ENCODE measurements at regions not wholly inside any gene's neighbourhood (a gene's known extent, or its start where the extent isn't known, plus 50 kb on each side); places are given as distances from the start of the nearest gene placed in this dataset.

- TF ChIP-seq ZBTB7A (IDR thresholded peaks at IDR 0.05; ENCODE audit: low read depth) (no peak), FOXM1 (IDR thresholded peaks at IDR 0.05; ENCODE audit: borderline replicate concordance, low read depth) (no peak), CEBPB (IDR thresholded peaks at IDR 0.05) (no peak), YY1 (IDR thresholded peaks at IDR 0.05; ENCODE audit: low read depth) (no peak), TEAD4 (IDR thresholded peaks at IDR 0.05) (no peak), EP300 (IDR thresholded peaks at IDR 0.05; ENCODE audit: borderline replicate concordance) (no peak), RAD21 (IDR thresholded peaks at IDR 0.05; ENCODE audit: low read depth) (no peak), NFIC (IDR thresholded peaks at IDR 0.05) (no peak), EGR1 (IDR thresholded peaks at IDR 0.05) (no peak), TCF12 (IDR thresholded peaks at IDR 0.05; ENCODE audit: low read depth) (no peak), CREB1 (IDR thresholded peaks at IDR 0.05; ENCODE audit: low read depth) (no peak), REST (IDR thresholded peaks at IDR 0.05; ENCODE audit: low read depth) (no peak), TAF1 (IDR thresholded peaks at IDR 0.05; ENCODE audit: low read depth) (no peak)
- TF ChIP-seq, protein P1, sequence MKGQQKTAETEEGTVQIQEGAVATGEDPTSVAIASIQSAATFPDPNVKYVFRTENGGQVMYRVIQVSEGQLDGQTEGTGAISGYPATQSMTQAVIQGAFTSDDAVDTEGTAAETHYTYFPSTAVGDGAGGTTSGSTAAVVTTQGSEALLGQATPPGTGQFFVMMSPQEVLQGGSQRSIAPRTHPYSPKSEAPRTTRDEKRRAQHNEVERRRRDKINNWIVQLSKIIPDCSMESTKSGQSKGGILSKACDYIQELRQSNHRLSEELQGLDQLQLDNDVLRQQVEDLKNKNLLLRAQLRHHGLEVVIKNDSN (IDR thresholded peaks at IDR 0.05): no peak
- TF ChIP-seq, protein P2, sequence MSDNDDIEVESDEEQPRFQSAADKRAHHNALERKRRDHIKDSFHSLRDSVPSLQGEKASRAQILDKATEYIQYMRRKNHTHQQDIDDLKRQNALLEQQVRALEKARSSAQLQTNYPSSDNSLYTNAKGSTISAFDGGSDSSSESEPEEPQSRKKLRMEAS (IDR thresholded peaks at IDR 0.05): no peak
Measured at GRCh38 chr1:232191560-232191959, 438.4 kb downstream of the SIPA1L2 start.

GRCh38 chr1:232188318-232188717 is 441.6 kb downstream of the SIPA1L2 start:
- no peak for TF ChIP-seq EGR1 (IDR thresholded peaks at IDR 0.05)
- TF ChIP-seq, protein P2 (IDR thresholded peaks at IDR 0.05): no peak
- TF ChIP-seq TCF12 (IDR thresholded peaks at IDR 0.05; ENCODE audit: low read depth): no peak
- TF ChIP-seq ZBTB7A (IDR thresholded peaks at IDR 0.05; ENCODE audit: low read depth): no peak
- no peak for TF ChIP-seq FOXM1 (IDR thresholded peaks at IDR 0.05; ENCODE audit: borderline replicate concordance, low read depth)
- no peak for TF ChIP-seq RAD21 (IDR thresholded peaks at IDR 0.05; ENCODE audit: low read depth)
- TF ChIP-seq YY1 (IDR thresholded peaks at IDR 0.05; ENCODE audit: low read depth): no peak
- no peak for TF ChIP-seq EP300 (IDR thresholded peaks at IDR 0.05; ENCODE audit: borderline replicate concordance)
- TF ChIP-seq NFIC (IDR thresholded peaks at IDR 0.05): no peak

- TF ChIP-seq, protein P2 (IDR thresholded peaks at IDR 0.05): no peak
- TF ChIP-seq TAF1 (IDR thresholded peaks at IDR 0.05; ENCODE audit: low read depth) (no peak), REST (IDR thresholded peaks at IDR 0.05; ENCODE audit: low read depth) (no peak), RAD21 (IDR thresholded peaks at IDR 0.05; ENCODE audit: low read depth) (no peak), ZBTB7A (IDR thresholded peaks at IDR 0.05; ENCODE audit: low read depth) (no peak)
- TF ChIP-seq, protein P1 (IDR thresholded peaks at IDR 0.05): no peak
Measured at GRCh38 chr1:232186931-232187330, 443.0 kb downstream of the SIPA1L2 start.

- TF ChIP-seq, protein P1 (IDR thresholded peaks at IDR 0.05): no peak
- TF ChIP-seq, protein P2 (IDR thresholded peaks at IDR 0.05): no peak
- TF ChIP-seq TEAD4 (IDR thresholded peaks at IDR 0.05) (no peak), CEBPB (IDR thresholded peaks at IDR 0.05) (no peak), TAF1 (IDR thresholded peaks at IDR 0.05; ENCODE audit: low read depth) (no peak), EP300 (IDR thresholded peaks at IDR 0.05; ENCODE audit: borderline replicate concordance) (no peak), ZBTB7A (IDR thresholded peaks at IDR 0.05; ENCODE audit: low read depth) (no peak), CREB1 (IDR thresholded peaks at IDR 0.05; ENCODE audit: low read depth) (no peak), EGR1 (IDR thresholded peaks at IDR 0.05) (no peak), NFIC (IDR thresholded peaks at IDR 0.05) (no peak), FOXM1 (IDR thresholded peaks at IDR 0.05; ENCODE audit: borderline replicate concordance, low read depth) (no peak)
Measured at GRCh38 chr1:232184561-232185530, 445.1 kb downstream of the SIPA1L2 start.
